Ishikawa (cell line): ENCODE measurements at regions not wholly inside any gene's neighbourhood (a gene's known extent, or its start where the extent isn't known, plus 50 kb on each side); places are given as distances from the start of the nearest gene placed in this dataset.

Experiments used
- CEBPB ChIP-seq: IDR thresholded peaks from 2 replicates; pipeline ENCODE4 v1.6.1; 2012
- CREB1 ChIP-seq: IDR thresholded peaks from 2 replicates; pipeline ENCODE4 v1.6.1; 2012; ENCODE audit warnings: low read depth
- EGR1 ChIP-seq: IDR thresholded peaks from 2 replicates; pipeline ENCODE4 v1.6.1; 2012
- EP300 ChIP-seq: IDR thresholded peaks from 2 replicates; pipeline ENCODE4 v1.6.1; 2012; ENCODE audit warnings: borderline replicate concordance
- FOXM1 ChIP-seq: IDR thresholded peaks from 2 replicates; pipeline ENCODE4 v1.6.1; 2012; ENCODE audit warnings: low read depth, borderline replicate concordance
- MAX ChIP-seq: IDR thresholded peaks from 2 replicates; pipeline ENCODE4 v1.6.1; 2012
- NFIC ChIP-seq: IDR thresholded peaks from 2 replicates; pipeline ENCODE4 v1.6.1; 2012
- RAD21 ChIP-seq: IDR thresholded peaks from 2 replicates; pipeline ENCODE4 v1.6.1; 2012; ENCODE audit warnings: low read depth
- REST ChIP-seq: IDR thresholded peaks from 2 replicates; pipeline ENCODE4 v1.6.1; 2012; ENCODE audit warnings: low read depth, mild to moderate bottlenecking
- TAF1 ChIP-seq: IDR thresholded peaks from 2 replicates; pipeline ENCODE4 v1.6.1; 2012; ENCODE audit warnings: low read depth, mild to moderate bottlenecking
- TCF12 ChIP-seq: IDR thresholded peaks from 2 replicates; pipeline ENCODE4 v1.6.1; 2012; ENCODE audit warnings: low read depth
- TEAD4 ChIP-seq: IDR thresholded peaks from 2 replicates; pipeline ENCODE4 v1.6.1; 2012
- USF1 ChIP-seq: IDR thresholded peaks from 2 replicates; pipeline ENCODE4 v1.6.1; 2012
- YY1 ChIP-seq: IDR thresholded peaks from 2 replicates; pipeline ENCODE4 v1.6.1; 2012; ENCODE audit warnings: low read depth
- ZBTB7A ChIP-seq: IDR thresholded peaks from 2 replicates; pipeline ENCODE4 v1.6.1; 2012; ENCODE audit warnings: low read depth

- TF ChIP-seq EGR1, result no peak
- no peak for TF ChIP-seq TCF12
- TF ChIP-seq REST, result no peak
- no peak for TF ChIP-seq FOXM1
- TF ChIP-seq TEAD4, result no peak
- no peak for TF ChIP-seq CREB1
- TF ChIP-seq ZBTB7A, result no peak
- TF ChIP-seq EP300, result no peak
- no peak for TF ChIP-seq NFIC
- TF ChIP-seq TAF1, result no peak
- no peak for TF ChIP-seq MAX
Observed at GRCh38 chr4:121583396-121583795, 113.4 kb downstream of the ANXA5 start.

GRCh38 chr4:121582296-121582695 is 114.5 kb downstream of the ANXA5 start:
- TF ChIP-seq EP300, result no peak
- TF ChIP-seq TAF1, result no peak
- TF ChIP-seq TCF12, result no peak
- TF ChIP-seq USF1, result no peak
- TF ChIP-seq TEAD4, result no peak
- no peak for TF ChIP-seq CEBPB
- no peak for TF ChIP-seq ZBTB7A
- no peak for TF ChIP-seq EGR1
- TF ChIP-seq FOXM1, result no peak
- no peak for TF ChIP-seq MAX
- no peak for TF ChIP-seq NFIC
- no peak for TF ChIP-seq YY1
- TF ChIP-seq RAD21, result no peak
- TF ChIP-seq CREB1, result no peak
- no peak for TF ChIP-seq REST

GRCh38 chr4:121574618-121575017 is 122.2 kb downstream of the ANXA5 start:
- TF ChIP-seq EP300, result no peak
- TF ChIP-seq NFIC, result no peak
- no peak for TF ChIP-seq EGR1
- TF ChIP-seq REST, result no peak

- no peak for TF ChIP-seq TCF12
- no peak for TF ChIP-seq CEBPB
- TF ChIP-seq YY1, result no peak
- TF ChIP-seq NFIC, result no peak
- TF ChIP-seq MAX, result no peak
- TF ChIP-seq EP300, result no peak
- TF ChIP-seq ZBTB7A, result no peak
- no peak for TF ChIP-seq CREB1
- no peak for TF ChIP-seq RAD21
- TF ChIP-seq FOXM1, result no peak
- TF ChIP-seq USF1, result no peak
- TF ChIP-seq TAF1, result no peak
- TF ChIP-seq TEAD4, result no peak
Observed at GRCh38 chr4:121567748-121568147, 129.0 kb downstream of the ANXA5 start.

- no peak for TF ChIP-seq CEBPB
- TF ChIP-seq FOXM1, result no peak
- TF ChIP-seq MAX, result no peak
- no peak for TF ChIP-seq TCF12
- no peak for TF ChIP-seq EGR1
- TF ChIP-seq USF1, result no peak
- TF ChIP-seq YY1, result no peak
- TF ChIP-seq CREB1, result no peak
- no peak for TF ChIP-seq TEAD4
- no peak for TF ChIP-seq TAF1
- no peak for TF ChIP-seq EP300
- no peak for TF ChIP-seq NFIC
- TF ChIP-seq ZBTB7A, result no peak
- no peak for TF ChIP-seq RAD21
- TF ChIP-seq REST, result no peak
Observed at GRCh38 chr4:121564840-121565375, 131.9 kb downstream of the ANXA5 start.
